Neural progenitor cell (in vitro differentiated cells): ENCODE measurements at regions not wholly inside any gene's neighbourhood (a gene's known extent, or its start where the extent isn't known, plus 50 kb on each side); places are given as distances from the start of the nearest gene placed in this dataset.

ENCODE experiments used
- DNase-seq: peaks from one replicate; pipeline ENCODE4 v3.0.0-alpha.2; 2016; ENCODE audit warnings: low spot score
- H2AFZ ChIP-seq: fragments of 200-600 bp; sonication (generic); replicated peaks from 2 replicates; pipeline ENCODE4 v1.6.1; 2016; ENCODE audit warnings: antibody characterized with exemption
- H3F3A ChIP-seq: fragments of 200-600 bp; sonication (generic); 2 replicates; pipeline ENCODE4 v1.6.1; 2016; ENCODE audit warnings: antibody characterized with exemption, low read depth
- H3K27ac ChIP-seq: fragments of 200-600 bp; sonication (generic); 2 replicates; pipeline ENCODE4 v1.5.1; 2016; ENCODE audit warnings: mild to moderate bottlenecking
- H3K27me3 ChIP-seq: fragments of 200-600 bp; sonication (generic); 2 replicates; pipeline ENCODE4 v1.6.1; 2016; ENCODE audit warnings: mild to moderate bottlenecking, moderate library complexity
- H3K36me3 ChIP-seq: fragments of 200-600 bp; sonication (generic); 2 replicates; pipeline ENCODE4 v1.5.1; 2016
- H3K4me1 ChIP-seq: fragments of 200-600 bp; sonication (generic); 2 replicates; pipeline ENCODE4 v1.6.1; 2016; ENCODE audit warnings: mixed run types
- H3K4me2 ChIP-seq: fragments of 200-600 bp; sonication (generic); 2 replicates; pipeline ENCODE4 v1.6.1; 2016
- H3K4me3 ChIP-seq: fragments of 200-600 bp; sonication (generic); 2 replicates; pipeline ENCODE4 v1.5.1; 2016
- H3K79me2 ChIP-seq: fragments of 200-600 bp; sonication (generic); 2 replicates; pipeline ENCODE4 v1.6.1; 2016; ENCODE audit warnings: low read depth
- H3K9ac ChIP-seq: fragments of 200-600 bp; sonication (generic); 2 replicates; pipeline ENCODE4 v1.6.1; 2016
- H3K9me3 ChIP-seq: fragments of 200-600 bp; sonication (generic); 2 replicates; pipeline ENCODE4 v1.5.1; 2016; ENCODE audit warnings: low read depth
- H4K20me1 ChIP-seq: fragments of 200-600 bp; sonication (generic); 2 replicates; pipeline ENCODE4 v1.6.1; 2016; ENCODE audit warnings: low read depth
- H3K27ac Mint-ChIP-seq: 3 replicates; pipeline ENCODE4 v1.8.0; 2021; ENCODE audit warnings: mixed read lengths
- H3K27me3 Mint-ChIP-seq: 2 replicates; pipeline ENCODE4 v1.8.0; 2022; ENCODE audit warnings: low read depth, mild to moderate bottlenecking, inconsistent platforms, moderate library complexity, mixed read lengths; ENCODE audit not compliant: insufficient read depth
- H3K36me3 Mint-ChIP-seq: 3 replicates; pipeline ENCODE4 v1.8.0; 2021; ENCODE audit warnings: mixed read lengths
- H3K4me1 Mint-ChIP-seq: 3 replicates; pipeline ENCODE4 v1.8.0; 2021; ENCODE audit warnings: mixed read lengths
- H3K4me3 Mint-ChIP-seq: 3 replicates; pipeline ENCODE4 v1.8.0; 2021; ENCODE audit warnings: mild to moderate bottlenecking, moderate library complexity, mixed read lengths
- H3K9me3 Mint-ChIP-seq: 3 replicates; pipeline ENCODE4 v1.8.0; 2020; ENCODE audit warnings: mixed read lengths
- CTCF ChIP-seq: fragments of 200-600 bp; sonication (generic); IDR thresholded peaks from 2 replicates; pipeline ENCODE4 v1.5.1; 2017; ENCODE audit warnings: antibody characterized with exemption, mild to moderate bottlenecking
- EZH2 ChIP-seq: fragments of 200-600 bp; sonication (generic); IDR thresholded peaks from 2 replicates; pipeline ENCODE4 v1.6.1; 2017; ENCODE audit warnings: antibody characterized with exemption, mild to moderate bottlenecking, moderate library complexity
- EZH2phosphoT487 ChIP-seq: fragments of 200-600 bp; sonication (generic); IDR thresholded peaks from 2 replicates; pipeline ENCODE4 v1.6.1; 2017; ENCODE audit warnings: antibody characterized with exemption

GRCh38 chr15:97567411-97567810, 393.1 kb upstream of the ARRDC4 start:
- no peak for DNase-seq
- H3K4me3 Mint-ChIP-seq = no peak overlapping the region
- no peaks in the 10 kb centered on the region for H3K36me3 ChIP-seq
- H2AFZ ChIP-seq = no peak overlapping the region
- H3K79me2 ChIP-seq = no peaks in the 10 kb centered on the region
- no peak overlapping the region for H3K27ac Mint-ChIP-seq
- no peak for TF ChIP-seq EZH2phosphoT487
- no peak for TF ChIP-seq CTCF
- TF ChIP-seq EZH2 = no peak
- H3K36me3 Mint-ChIP-seq = no peaks in the 10 kb centered on the region
- no peak overlapping the region for H3K27ac ChIP-seq
- H3K4me2 ChIP-seq = no peak overlapping the region
- no peaks in the 10 kb centered on the region for H3F3A ChIP-seq
- no peak overlapping the region for H3K4me3 ChIP-seq
- H3K27me3 ChIP-seq = no peaks in the 10 kb centered on the region
- no peaks in the 10 kb centered on the region for H3K9me3 Mint-ChIP-seq
- H3K27me3 Mint-ChIP-seq = no peaks in the 10 kb centered on the region
- no peaks in the 10 kb centered on the region for H3K9me3 ChIP-seq
- no peaks in the 10 kb centered on the region for H3K4me1 ChIP-seq
- no peaks in the 10 kb centered on the region for H4K20me1 ChIP-seq
- no peak overlapping the region for H3K9ac ChIP-seq
- no peaks in the 10 kb centered on the region for H3K4me1 Mint-ChIP-seq

GRCh38 chr15:97576929-97577645, 383.4 kb upstream of the ARRDC4 start:
- H3K4me2 ChIP-seq = no peak overlapping the region
- no peaks in the 10 kb centered on the region for H3K36me3 Mint-ChIP-seq
- no peaks in the 10 kb centered on the region for H3K27me3 Mint-ChIP-seq
- no peaks in the 10 kb centered on the region for H3K4me1 Mint-ChIP-seq
- no peak overlapping the region for H3K4me3 Mint-ChIP-seq
- no peaks in the 10 kb centered on the region for H4K20me1 ChIP-seq
- no peak overlapping the region for H2AFZ ChIP-seq
- TF ChIP-seq EZH2 = no peak
- no peak for TF ChIP-seq EZH2phosphoT487
- no peak for TF ChIP-seq CTCF
- H3K27me3 ChIP-seq = no peaks in the 10 kb centered on the region
- no peak overlapping the region for H3K27ac ChIP-seq
- H3K27ac Mint-ChIP-seq = no peak overlapping the region
- no peak overlapping the region for H3K9ac ChIP-seq
- no peaks in the 10 kb centered on the region for H3K79me2 ChIP-seq
- no peaks in the 10 kb centered on the region for H3F3A ChIP-seq
- H3K36me3 ChIP-seq = no peaks in the 10 kb centered on the region
- no peaks in the 10 kb centered on the region for H3K9me3 ChIP-seq
- H3K4me1 ChIP-seq = no peaks in the 10 kb centered on the region
- DNase-seq = no peak
- H3K4me3 ChIP-seq = no peak overlapping the region
- no peaks in the 10 kb centered on the region for H3K9me3 Mint-ChIP-seq

GRCh38 chr15:97585408-97585807, 375.1 kb upstream of the ARRDC4 start:
- Mint-ChIP-seq H3K27me3 (no peaks in the 10 kb centered on the region), H3K27ac (no peak overlapping the region), H3K36me3 (no peaks in the 10 kb centered on the region), H3K9me3 (peaks cover 3% of the 10 kb centered on the region), H3K4me1 (peaks cover 3% of the 10 kb centered on the region), H3K4me3 (no peak overlapping the region)
- Histone ChIP-seq H3K79me2 (no peaks in the 10 kb centered on the region), H2AFZ (no peak overlapping the region), H3K9ac (no peak overlapping the region), H3K9me3 (no peaks in the 10 kb centered on the region), H3K4me3 (no peak overlapping the region), H4K20me1 (no peaks in the 10 kb centered on the region), H3K36me3 (no peaks in the 10 kb centered on the region), H3K27ac (no peak overlapping the region), H3K4me1 (no peaks in the 10 kb centered on the region), H3K4me2 (no peak overlapping the region), H3F3A (no peaks in the 10 kb centered on the region), H3K27me3 (no peaks in the 10 kb centered on the region)
- no peak for TF ChIP-seq EZH2phosphoT487
- DNase-seq = no peak

GRCh38 chr15:97592778-97593177, 367.7 kb upstream of the ARRDC4 start:
- no peaks in the 10 kb centered on the region for H3K79me2 ChIP-seq
- no peak overlapping the region for H3K9ac ChIP-seq
- no peak overlapping the region for H3K27ac Mint-ChIP-seq
- peaks cover 8% of the 10 kb centered on the region for H3K4me1 Mint-ChIP-seq
- H2AFZ ChIP-seq = no peak overlapping the region
- H3K27ac ChIP-seq = no peak overlapping the region
- no peaks in the 10 kb centered on the region for H3K27me3 Mint-ChIP-seq
- H3K9me3 Mint-ChIP-seq = no peaks in the 10 kb centered on the region
- no peaks in the 10 kb centered on the region for H3K36me3 ChIP-seq
- H3K9me3 ChIP-seq = no peaks in the 10 kb centered on the region
- no peaks in the 10 kb centered on the region for H4K20me1 ChIP-seq
- no peaks in the 10 kb centered on the region for H3K27me3 ChIP-seq
- H3K4me3 Mint-ChIP-seq = no peak overlapping the region
- no peak overlapping the region for H3K4me2 ChIP-seq
- DNase-seq = no peak
- no peak for TF ChIP-seq EZH2
- no peaks in the 10 kb centered on the region for H3K36me3 Mint-ChIP-seq
- H3K4me1 ChIP-seq = peaks cover 2% of the 10 kb centered on the region
- H3F3A ChIP-seq = no peaks in the 10 kb centered on the region
- H3K4me3 ChIP-seq = no peak overlapping the region
